Naive thymus-derived CD4-positive, alpha-beta T cell (primary cell): ENCODE measurements at regions not wholly inside any gene's neighbourhood (a gene's known extent, or its start where the extent isn't known, plus 50 kb on each side); places are given as distances from the start of the nearest gene placed in this dataset.

Experiments
- ATAC-seq: fragments of 150-1000 bp; cut with Tn5 transposase; 2 replicates; pipeline ENCODE4 v1.10.0; 2021; ENCODE audit warnings: mild to moderate bottlenecking, moderate library complexity
- CTCF ChIA-PET: fragments of 350-600 bp; sonication (Branson Sonifier 250); formaldehyde crosslinking; loops from one replicate; lab custom pipeline; 2021; ENCODE audit warnings: antibody characterized with exemption; lab: Charles Lee
- POLR2A ChIA-PET: fragments of 350-600 bp; sonication (Branson Sonifier 250); formaldehyde crosslinking; loops from one replicate; lab custom pipeline; 2021; ENCODE audit warnings: antibody characterized with exemption, inconsistent platforms; lab: Charles Lee
- DNase-seq, 9 donors: peaks; one replicate each; pipeline versions ENCODE4 v3.0.0 to v3.0.0-alpha.2; 2020 to 2022; ENCODE audit warnings: mixed read lengths in 1 of 9
- H3K27ac ChIP-seq: one replicate; pipeline ENCODE4 v1.7.0; 2013; ENCODE audit warnings: mild to moderate bottlenecking, low read depth, low read length, moderate library complexity
- H3K27me3 ChIP-seq, 2 donors: one replicate each; pipeline ENCODE4 v1.7.0; 2013; ENCODE audit warnings: low read length in 2 of 2, mild to moderate bottlenecking in 2 of 2, moderate library complexity in 2 of 2; ENCODE audit not compliant: control insufficient read depth in 2 of 2, insufficient read depth in 2 of 2
- H3K36me3 ChIP-seq, 3 experiments: 1 replicate in 2 of 3; 2 replicates in 1 of 3; pipeline ENCODE4 v1.7.0; 2013; ENCODE audit warnings: low read length in 3 of 3, mild to moderate bottlenecking in 3 of 3, moderate library complexity in 1 of 3; ENCODE audit not compliant: insufficient read depth in 3 of 3, control insufficient read depth in 2 of 3
- H3K4me1 ChIP-seq, 2 donors: one replicate each; pipeline ENCODE4 v1.7.0; 2013; ENCODE audit warnings: low read length in 2 of 2, mild to moderate bottlenecking in 2 of 2, moderate library complexity in 1 of 2; ENCODE audit not compliant: control insufficient read depth in 2 of 2, insufficient read depth in 2 of 2
- H3K4me3 ChIP-seq: 2 replicates; pipeline ENCODE4 v1.7.0; 2013; ENCODE audit warnings: mild to moderate bottlenecking, low read length
- H3K9me3 ChIP-seq, 3 experiments: 1 replicate in 2 of 3; 2 replicates in 1 of 3; pipeline ENCODE4 v1.7.0; 2013; ENCODE audit warnings: low read length in 3 of 3; ENCODE audit not compliant: control insufficient read depth in 2 of 3
- H3K27ac Mint-ChIP-seq, 9 donors: one replicate each; pipeline ENCODE4 v1.8.0; 2020 to 2022; ENCODE audit warnings: mixed read lengths in 9 of 9, mild to moderate bottlenecking in 8 of 9, moderate library complexity in 5 of 9, inconsistent platforms in 2 of 9
- H3K27me3 Mint-ChIP-seq, 5 donors: one replicate each; pipeline ENCODE4 v1.8.0; 2021 to 2022; ENCODE audit warnings: mixed read lengths in 5 of 5, mild to moderate bottlenecking in 1 of 5
- H3K36me3 Mint-ChIP-seq, 5 donors: one replicate each; pipeline ENCODE4 v1.8.0; 2020 to 2022; ENCODE audit warnings: mixed read lengths in 5 of 5, mild to moderate bottlenecking in 3 of 5, inconsistent platforms in 1 of 5
- H3K4me1 Mint-ChIP-seq, 7 donors: one replicate each; pipeline ENCODE4 v1.8.0; 2020 to 2022; ENCODE audit warnings: mixed read lengths in 7 of 7, mild to moderate bottlenecking in 3 of 7, inconsistent platforms in 1 of 7
- H3K4me3 Mint-ChIP-seq, 10 donors: one replicate each; pipeline ENCODE4 v1.8.0; 2020 to 2022; ENCODE audit warnings: mild to moderate bottlenecking in 10 of 10, mixed read lengths in 10 of 10, moderate library complexity in 6 of 10, inconsistent platforms in 2 of 10
- H3K9me3 Mint-ChIP-seq, 11 donors: one replicate each; pipeline ENCODE4 v1.8.0; 2020 to 2022; ENCODE audit warnings: mixed read lengths in 11 of 11, mild to moderate bottlenecking in 4 of 11, inconsistent platforms in 1 of 11, moderate library complexity in 1 of 11
- intact Hi-C, 2 donors: fragments of 100-400 bp; cut with micrococcal nuclease; formaldehyde crosslinking; loops; one replicate each; pipeline ENCODE4 v1.15.1; 2023

DNA sequence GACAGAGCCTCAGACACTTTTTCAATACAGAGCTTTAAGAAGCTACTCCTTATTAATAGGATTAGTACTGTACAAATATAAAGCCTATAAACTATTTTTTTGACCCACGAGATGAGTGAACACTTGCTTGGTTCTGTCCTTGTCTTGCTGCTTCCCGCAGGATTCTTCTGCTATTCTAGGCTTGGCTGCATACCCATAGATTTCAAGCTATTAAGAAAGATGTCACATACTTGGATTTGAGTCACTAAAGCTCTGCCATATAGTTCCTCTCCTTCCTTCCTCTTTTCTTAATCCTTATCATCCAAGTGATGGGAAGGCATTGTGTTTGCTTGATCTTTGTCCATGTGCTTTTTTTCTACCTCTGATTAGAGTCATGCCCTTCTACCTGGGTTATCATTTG is 361.2 kb upstream of the TRPC7 start:
- intact Hi-C loops: no loop called here
- POLR2A ChIA-PET: no interaction called here
- no peak for ATAC-seq
- no peak overlapping the region for H3K4me3 ChIP-seq
- no peaks in the 10 kb centered on the region for H3K27me3 ChIP-seq
- H3K27ac ChIP-seq: no peak overlapping the region
- H3K4me3 Mint-ChIP-seq: no peak overlapping the region
- H3K36me3 Mint-ChIP-seq: no peaks in the 10 kb centered on the region
- no peak overlapping the region for H3K27ac Mint-ChIP-seq
- no peak for DNase-seq
- no peaks in the 10 kb centered on the region for H3K4me1 ChIP-seq
- no peaks in the 10 kb centered on the region for H3K27me3 Mint-ChIP-seq
- H3K36me3 ChIP-seq: no peaks in the 10 kb centered on the region
- H3K9me3 Mint-ChIP-seq: peaks cover 0 to 4% (median 0%) of the 10 kb centered on the region in 11 donors
- no peaks in the 10 kb centered on the region for H3K4me1 Mint-ChIP-seq
- CTCF ChIA-PET: no interaction called here
- H3K9me3 ChIP-seq: no peaks in the 10 kb centered on the region

DNA sequence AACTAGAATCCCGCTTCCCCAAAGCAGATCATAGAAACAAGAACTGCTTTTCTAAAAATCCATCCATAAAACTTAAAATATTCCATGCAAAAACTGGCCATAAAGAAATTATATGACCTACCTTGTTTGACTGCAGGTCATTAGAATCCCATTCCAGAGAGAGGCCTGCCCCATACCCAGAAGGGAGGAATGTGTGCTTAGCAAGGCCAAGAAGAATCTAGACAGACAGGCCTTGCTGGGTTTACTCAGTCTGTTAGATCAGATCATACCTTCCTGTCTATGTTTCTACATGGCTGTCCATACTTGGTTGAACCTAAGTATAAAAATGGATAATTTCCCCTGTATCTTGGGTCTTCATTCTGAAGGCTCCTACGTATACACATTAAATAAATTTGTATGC is 358.8 kb upstream of the TRPC7 start:
- Histone ChIP-seq H3K36me3 (no peaks in the 10 kb centered on the region), H3K4me3 (no peak overlapping the region), H3K27me3 (no peaks in the 10 kb centered on the region), H3K4me1 (no peaks in the 10 kb centered on the region), H3K27ac (no peak overlapping the region), H3K9me3 (no peaks in the 10 kb centered on the region)
- no peaks in the 10 kb centered on the region for H3K4me1 Mint-ChIP-seq
- no peak for ATAC-seq
- no peaks in the 10 kb centered on the region for H3K27me3 Mint-ChIP-seq
- peaks cover 0 to 10% (median 0%) of the 10 kb centered on the region in 11 donors for H3K9me3 Mint-ChIP-seq
- H3K27ac Mint-ChIP-seq: no peak overlapping the region
- no peak for DNase-seq
- intact Hi-C loops: no loop called here
- POLR2A ChIA-PET: no interaction called here
- CTCF ChIA-PET: no interaction called here
- H3K4me3 Mint-ChIP-seq: no peak overlapping the region
- H3K36me3 Mint-ChIP-seq: no peaks in the 10 kb centered on the region

DNA sequence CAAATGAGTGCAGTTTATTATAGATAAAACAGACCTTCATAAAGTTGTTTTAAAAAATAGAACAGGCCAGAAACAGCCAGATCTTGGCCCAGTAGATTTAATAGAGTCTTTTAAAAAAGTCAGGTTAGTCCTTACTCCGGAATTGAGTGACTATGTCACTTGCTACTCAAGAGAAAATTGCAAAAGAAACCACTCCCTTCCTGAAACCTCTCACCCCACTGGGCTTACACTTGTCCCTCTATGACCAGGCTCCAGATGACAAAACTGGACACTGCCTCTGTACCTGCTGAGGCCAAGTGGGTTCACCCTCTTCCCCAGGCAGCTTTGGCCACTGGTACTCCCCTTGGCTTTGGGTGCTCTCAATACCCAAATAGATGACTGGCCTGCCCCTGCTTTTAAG is 357.2 kb upstream of the TRPC7 start:
- no peak for DNase-seq
- intact Hi-C loops: no loop called here
- no peaks in the 10 kb centered on the region for H3K4me1 Mint-ChIP-seq
- no peaks in the 10 kb centered on the region for H3K36me3 ChIP-seq
- peaks cover 0 to 11% (median 1%) of the 10 kb centered on the region in 11 donors for H3K9me3 Mint-ChIP-seq
- no peaks in the 10 kb centered on the region for H3K27me3 ChIP-seq
- H3K27ac ChIP-seq: no peak overlapping the region
- ATAC-seq: no peak
- H3K27ac Mint-ChIP-seq: no peak overlapping the region
- H3K4me3 Mint-ChIP-seq: no peak overlapping the region
- no peaks in the 10 kb centered on the region for H3K4me1 ChIP-seq
- ChIA-PET POLR2A (no interaction called here), CTCF (no interaction called here)
- H3K4me3 ChIP-seq: no peak overlapping the region
- H3K9me3 ChIP-seq: no peaks in the 10 kb centered on the region
- no peaks in the 10 kb centered on the region for H3K27me3 Mint-ChIP-seq
- no peaks in the 10 kb centered on the region for H3K36me3 Mint-ChIP-seq

DNA sequence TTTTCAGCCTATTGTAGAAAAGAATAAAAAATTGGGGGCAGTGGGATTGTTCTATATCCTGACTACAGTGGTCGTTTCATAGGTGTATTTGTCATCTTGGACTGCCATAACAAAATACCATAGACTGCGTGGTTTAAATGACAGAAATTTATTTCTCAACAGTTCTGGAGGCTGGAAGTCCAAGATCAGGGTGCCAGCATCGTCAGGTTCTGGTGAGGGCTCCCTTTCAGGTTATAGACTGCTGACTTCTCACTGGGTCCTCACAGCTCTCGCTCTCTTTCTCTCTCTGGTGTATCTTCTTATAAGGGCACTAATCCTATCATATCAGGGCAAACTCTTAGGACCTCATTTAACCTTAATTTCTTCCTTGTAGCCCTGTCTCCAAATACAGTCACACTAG is 356.7 kb upstream of the TRPC7 start:
- Histone ChIP-seq H3K9me3 (no peaks in the 10 kb centered on the region), H3K4me1 (no peaks in the 10 kb centered on the region), H3K27ac (no peak overlapping the region), H3K36me3 (no peaks in the 10 kb centered on the region), H3K4me3 (no peak overlapping the region), H3K27me3 (no peaks in the 10 kb centered on the region)
- ChIA-PET CTCF (no interaction called here), POLR2A (no interaction called here)
- Mint-ChIP-seq H3K36me3 (no peaks in the 10 kb centered on the region), H3K4me3 (no peak overlapping the region), H3K4me1 (no peaks in the 10 kb centered on the region), H3K9me3 (peaks cover 0 to 14% (median 3%) of the 10 kb centered on the region in 11 donors), H3K27me3 (no peaks in the 10 kb centered on the region), H3K27ac (no peak overlapping the region)
- intact Hi-C loops: no loop called here
- DNase-seq (no peak), ATAC-seq (no peak)

DNA sequence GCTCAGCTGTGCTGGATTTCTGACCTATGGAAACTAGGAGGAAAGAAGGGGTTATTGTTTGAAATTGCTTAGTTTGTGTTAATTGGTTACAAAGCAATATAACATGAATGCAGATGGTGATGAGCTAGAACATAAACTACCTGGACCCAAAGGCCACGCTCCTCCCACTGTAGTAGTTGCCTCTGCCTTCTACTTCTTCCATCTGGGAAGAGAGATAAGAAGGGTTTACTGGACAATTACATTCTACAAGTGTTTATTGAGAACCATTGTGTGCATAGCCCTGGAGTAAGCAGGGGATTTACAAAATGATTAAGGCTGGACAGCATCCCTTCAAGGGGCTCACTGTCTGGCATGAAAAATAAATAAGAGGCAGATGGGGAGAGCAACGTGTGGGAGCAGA is 355.3 kb upstream of the TRPC7 start:
- no peaks in the 10 kb centered on the region for H3K27me3 ChIP-seq
- CTCF ChIA-PET: no interaction called here
- intact Hi-C loops: no loop called here
- no peak for DNase-seq
- H3K4me1 ChIP-seq: no peaks in the 10 kb centered on the region
- H3K4me3 ChIP-seq: no peak overlapping the region
- POLR2A ChIA-PET: no interaction called here
- H3K36me3 Mint-ChIP-seq: no peaks in the 10 kb centered on the region
- H3K9me3 ChIP-seq: no peaks in the 10 kb centered on the region
- H3K9me3 Mint-ChIP-seq: peaks cover 0 to 14% (median 0%) of the 10 kb centered on the region in 11 donors
- H3K4me3 Mint-ChIP-seq: no peak overlapping the region
- no peaks in the 10 kb centered on the region for H3K4me1 Mint-ChIP-seq
- H3K27ac ChIP-seq: no peak overlapping the region
- no peaks in the 10 kb centered on the region for H3K36me3 ChIP-seq
- H3K27ac Mint-ChIP-seq: no peak overlapping the region
- no peaks in the 10 kb centered on the region for H3K27me3 Mint-ChIP-seq
- no peak for ATAC-seq

DNA sequence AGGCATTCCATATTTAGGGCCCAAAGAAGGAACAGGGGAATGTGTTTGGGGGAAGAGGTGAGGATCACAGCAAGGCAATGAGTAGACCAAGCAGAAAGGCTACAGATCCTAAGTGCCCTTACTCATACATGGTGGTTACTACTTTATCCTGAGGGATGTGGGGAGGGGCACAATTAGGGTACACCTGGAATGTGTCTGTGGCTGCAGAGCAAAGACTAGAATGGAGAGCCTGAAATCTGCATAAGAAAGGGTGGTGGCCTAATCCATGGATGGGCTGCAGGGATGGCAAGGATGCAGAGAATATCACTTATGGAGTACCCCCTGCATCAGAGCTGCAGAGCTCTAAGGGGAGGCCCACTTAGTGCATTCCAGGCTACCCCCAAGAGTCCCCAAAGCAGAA is 352.6 kb upstream of the TRPC7 start:
- no peaks in the 10 kb centered on the region for H3K36me3 Mint-ChIP-seq
- ATAC-seq: no peak
- H3K27me3 Mint-ChIP-seq: no peaks in the 10 kb centered on the region
- H3K4me3 Mint-ChIP-seq: no peak overlapping the region
- no peak overlapping the region for H3K4me3 ChIP-seq
- H3K9me3 ChIP-seq: no peaks in the 10 kb centered on the region
- DNase-seq: no peak
- intact Hi-C loops: no loop called here
- H3K4me1 Mint-ChIP-seq: no peaks in the 10 kb centered on the region
- H3K4me1 ChIP-seq: no peaks in the 10 kb centered on the region
- peaks cover 0 to 24% (median 5%) of the 10 kb centered on the region in 11 donors for H3K9me3 Mint-ChIP-seq
- no peak overlapping the region for H3K27ac Mint-ChIP-seq
- no peaks in the 10 kb centered on the region for H3K36me3 ChIP-seq
- H3K27ac ChIP-seq: no peak overlapping the region
- H3K27me3 ChIP-seq: no peaks in the 10 kb centered on the region
- POLR2A ChIA-PET: no interaction called here
- CTCF ChIA-PET: no interaction called here

DNA sequence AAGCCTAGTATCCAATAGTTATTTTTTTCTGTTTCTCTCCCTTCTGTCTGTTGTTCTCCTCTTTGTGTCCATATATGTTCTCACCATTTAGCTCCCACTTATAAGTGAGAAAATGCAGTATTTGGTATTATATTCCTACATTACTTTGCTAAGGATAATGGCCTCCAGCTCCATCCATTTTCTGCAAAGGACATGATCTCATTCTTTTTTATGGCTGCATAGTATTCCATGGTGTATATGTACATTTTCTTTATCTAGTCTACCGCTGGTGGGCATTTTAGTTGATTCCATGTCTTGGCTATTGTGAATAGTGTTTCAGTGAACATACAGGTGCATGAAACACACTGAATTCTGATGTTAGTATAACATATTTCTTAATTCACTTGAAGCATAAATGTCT is 348.9 kb upstream of the TRPC7 start:
- H3K4me1 Mint-ChIP-seq: no peaks in the 10 kb centered on the region

More for the DNA sequence above, 348.9 kb upstream of the TRPC7 start:
- Histone ChIP-seq H3K27me3 (no peaks in the 10 kb centered on the region), H3K27ac (no peak overlapping the region), H3K4me1 (no peaks in the 10 kb centered on the region), H3K9me3 (no peaks in the 10 kb centered on the region), H3K36me3 (no peaks in the 10 kb centered on the region), H3K4me3 (no peak overlapping the region)
- H3K9me3 Mint-ChIP-seq: peaks cover 0 to 17% (median 5%) of the 10 kb centered on the region in 11 donors
- DNase-seq: no peak
- no peaks in the 10 kb centered on the region for H3K27me3 Mint-ChIP-seq
- intact Hi-C loops: no loop called here
- CTCF ChIA-PET: no interaction called here
- no peak overlapping the region for H3K4me3 Mint-ChIP-seq
- no peak overlapping the region for H3K27ac Mint-ChIP-seq
- POLR2A ChIA-PET: no interaction called here
- H3K36me3 Mint-ChIP-seq: no peaks in the 10 kb centered on the region
- no peak for ATAC-seq
